Testis (tissue), 2 donors: ENCODE measurements at regions not wholly inside any gene's neighbourhood (a gene's known extent, or its start where the extent isn't known, plus 50 kb on each side); places are given as distances from the start of the nearest gene placed in this dataset.

Experiments
- POLR2A ChIP-seq: fragments of 450-650 bp; IDR thresholded peaks from one replicate; pipeline ENCODE4 v1.6.1; 2017; ENCODE audit warnings: antibody characterized with exemption, mild to moderate bottlenecking, moderate library complexity
- TF ChIP-seq, protein P1 (sequence below), 3 experiments: fragments of 450-650 bp in 2 of 3; fragments of 200-600 bp in 1 of 3; sonication (generic) in 1 of 3; IDR thresholded peaks; one replicate each; pipeline ENCODE4 v1.5.1; 2016 to 2019; ENCODE audit warnings: antibody characterized with exemption in 3 of 3, mild to moderate bottlenecking in 2 of 3, moderate library complexity in 1 of 3

DNA sequence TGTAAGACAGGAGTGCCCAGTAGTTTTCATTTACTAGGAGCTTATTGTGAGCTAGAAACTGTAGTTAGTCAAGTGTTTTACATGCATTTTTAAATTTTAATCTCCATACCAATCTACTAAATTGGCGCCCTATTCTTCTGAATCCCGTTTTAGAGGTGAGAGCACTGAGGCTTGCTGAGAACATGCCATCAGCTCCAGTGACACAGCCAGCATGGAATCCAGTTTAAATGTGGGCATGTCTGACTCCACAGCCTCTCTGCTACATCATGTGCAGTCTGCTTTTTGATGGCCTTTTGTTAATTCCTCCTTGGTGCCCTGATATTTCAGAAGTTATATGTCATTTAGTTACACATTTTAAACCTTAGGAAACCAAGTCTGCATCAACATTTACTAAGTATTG, 325.4 kb downstream of the DLEU7 start:
- TF ChIP-seq, protein P1, sequence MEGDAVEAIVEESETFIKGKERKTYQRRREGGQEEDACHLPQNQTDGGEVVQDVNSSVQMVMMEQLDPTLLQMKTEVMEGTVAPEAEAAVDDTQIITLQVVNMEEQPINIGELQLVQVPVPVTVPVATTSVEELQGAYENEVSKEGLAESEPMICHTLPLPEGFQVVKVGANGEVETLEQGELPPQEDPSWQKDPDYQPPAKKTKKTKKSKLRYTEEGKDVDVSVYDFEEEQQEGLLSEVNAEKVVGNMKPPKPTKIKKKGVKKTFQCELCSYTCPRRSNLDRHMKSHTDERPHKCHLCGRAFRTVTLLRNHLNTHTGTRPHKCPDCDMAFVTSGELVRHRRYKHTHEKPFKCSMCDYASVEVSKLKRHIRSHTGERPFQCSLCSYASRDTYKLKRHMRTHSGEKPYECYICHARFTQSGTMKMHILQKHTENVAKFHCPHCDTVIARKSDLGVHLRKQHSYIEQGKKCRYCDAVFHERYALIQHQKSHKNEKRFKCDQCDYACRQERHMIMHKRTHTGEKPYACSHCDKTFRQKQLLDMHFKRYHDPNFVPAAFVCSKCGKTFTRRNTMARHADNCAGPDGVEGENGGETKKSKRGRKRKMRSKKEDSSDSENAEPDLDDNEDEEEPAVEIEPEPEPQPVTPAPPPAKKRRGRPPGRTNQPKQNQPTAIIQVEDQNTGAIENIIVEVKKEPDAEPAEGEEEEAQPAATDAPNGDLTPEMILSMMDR (IDR thresholded peaks at IDR 0.05): no peak
- TF ChIP-seq POLR2A: no peak
